ENCODE measurements at regions not wholly inside any gene's neighbourhood (a gene's known extent, or its start where the extent isn't known, plus 50 kb on each side); places are given as distances from the start of the nearest gene placed in this dataset.
"Not testable (repeated sequence)": the region's sequence is repeated elsewhere in the genome, so short reads cannot be mapped to it uniquely, and the experiment has no call there.

DNA sequence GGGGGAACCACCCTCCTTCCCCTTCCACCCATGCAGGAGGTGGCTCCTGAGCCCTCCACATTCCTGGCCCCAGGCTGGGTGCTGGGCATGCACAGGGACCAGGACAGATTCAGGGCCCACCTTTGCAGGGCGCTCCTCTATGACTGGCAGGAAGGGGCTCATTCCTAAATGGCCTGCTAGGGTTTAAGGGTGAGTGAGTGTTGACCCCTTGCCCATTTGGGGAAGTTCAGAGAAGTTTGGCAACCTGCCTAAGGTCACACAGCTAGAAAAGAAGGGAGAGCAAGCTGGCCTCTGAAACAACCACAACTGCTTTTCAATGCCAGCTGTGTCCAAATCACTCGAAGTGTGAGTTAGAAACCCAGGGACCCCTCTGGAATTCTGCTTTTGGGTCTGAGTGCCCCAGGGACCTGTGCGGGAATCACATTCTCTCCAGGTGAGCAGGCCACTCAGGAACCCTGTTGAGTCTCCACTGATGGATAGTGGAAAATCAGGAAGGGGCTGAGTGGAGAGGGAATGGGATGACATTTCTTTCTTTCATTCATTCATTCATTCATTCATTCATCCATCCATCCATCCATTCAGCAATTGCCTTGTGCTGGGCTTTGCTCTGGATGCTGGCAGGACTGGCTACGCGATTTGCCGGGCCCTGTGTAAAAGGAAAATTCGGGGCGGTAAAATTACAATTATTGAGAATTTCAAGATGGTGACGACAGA lies 191.9 kb downstream of the C9orf50 start:
- DNase-seq: no peak

DNA sequence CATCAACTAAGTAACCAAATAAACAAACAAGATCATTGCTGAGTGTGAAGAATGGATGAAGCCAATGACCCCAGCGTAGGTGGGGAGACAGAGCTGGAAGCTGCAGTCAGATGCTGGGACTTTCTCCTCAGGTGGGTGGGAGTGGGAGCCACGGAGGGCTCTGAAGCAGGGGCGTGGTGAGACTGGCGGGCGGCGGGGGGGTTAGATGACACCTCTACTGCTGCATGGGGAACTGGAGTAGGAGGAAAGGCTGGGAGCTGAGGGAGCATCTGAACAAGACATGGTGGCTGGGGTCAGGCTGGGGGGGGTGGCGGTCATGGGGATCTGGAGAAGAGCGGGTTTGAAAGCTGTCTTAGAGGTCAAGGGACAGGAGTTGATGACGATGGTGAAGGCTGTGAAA lies 193.8 kb downstream of the C9orf50 start:
- DNase-seq: no peak

DNA sequence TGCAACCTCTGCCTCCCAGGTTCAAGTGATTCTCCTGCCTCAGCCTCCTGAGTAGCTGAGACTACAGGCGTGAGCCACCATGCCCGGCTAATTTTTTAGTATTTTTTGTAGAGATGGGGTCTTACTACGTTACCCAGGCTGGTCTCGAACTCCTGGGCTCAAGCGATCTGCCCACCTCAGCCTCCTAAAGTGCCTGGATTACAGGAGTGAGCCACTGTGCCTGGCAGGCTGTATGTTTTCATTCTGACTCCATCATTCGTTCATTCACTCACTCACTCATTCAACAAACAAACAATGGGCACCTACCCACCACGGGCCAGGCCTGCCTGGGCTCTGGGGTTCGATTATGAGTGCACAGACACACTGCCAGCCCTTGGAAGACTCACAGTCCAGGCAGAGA lies 197.1 kb downstream of the C9orf50 start:
- DNase-seq: not testable (repeated sequence)

DNA sequence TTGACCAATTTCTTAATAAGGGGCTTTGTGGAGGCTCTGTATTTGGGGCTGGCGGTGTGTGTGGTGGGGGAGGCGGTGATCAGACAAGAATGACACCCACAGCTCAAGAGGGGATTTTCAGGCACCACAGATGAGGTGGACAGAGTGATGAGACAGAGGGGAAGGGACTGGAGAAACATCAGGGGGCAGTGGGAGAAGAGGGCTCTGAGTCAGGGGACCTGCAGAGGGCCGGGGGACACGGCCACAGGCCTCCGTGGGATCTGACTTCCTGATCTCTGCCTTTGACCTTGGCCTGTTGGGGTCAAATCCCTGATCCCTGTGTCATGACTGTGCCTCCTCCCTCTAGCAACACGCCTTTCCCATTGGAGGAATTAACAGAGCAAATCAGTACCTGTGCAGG lies 197.7 kb downstream of the C9orf50 start:
- DNase-seq: no peak

DNA sequence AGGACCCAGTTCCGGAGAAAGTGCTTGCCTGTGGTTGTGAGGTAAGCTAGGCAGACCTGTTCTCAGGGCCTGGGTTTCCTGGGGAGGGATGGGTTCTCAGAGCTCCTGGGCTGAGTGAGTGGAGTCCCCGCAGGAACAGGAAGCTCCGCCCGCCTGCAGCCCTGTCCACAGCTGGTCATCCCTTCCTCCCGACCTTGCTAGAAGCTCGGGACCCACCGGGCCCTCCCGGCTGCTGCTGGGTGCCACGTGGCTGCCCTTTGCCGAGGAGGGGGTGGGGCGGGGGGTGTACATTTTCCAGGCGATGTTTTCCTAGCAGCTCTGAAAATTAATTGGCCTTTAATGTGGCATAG lies 198.1 kb downstream of the C9orf50 start:
- no peak for DNase-seq

DNA sequence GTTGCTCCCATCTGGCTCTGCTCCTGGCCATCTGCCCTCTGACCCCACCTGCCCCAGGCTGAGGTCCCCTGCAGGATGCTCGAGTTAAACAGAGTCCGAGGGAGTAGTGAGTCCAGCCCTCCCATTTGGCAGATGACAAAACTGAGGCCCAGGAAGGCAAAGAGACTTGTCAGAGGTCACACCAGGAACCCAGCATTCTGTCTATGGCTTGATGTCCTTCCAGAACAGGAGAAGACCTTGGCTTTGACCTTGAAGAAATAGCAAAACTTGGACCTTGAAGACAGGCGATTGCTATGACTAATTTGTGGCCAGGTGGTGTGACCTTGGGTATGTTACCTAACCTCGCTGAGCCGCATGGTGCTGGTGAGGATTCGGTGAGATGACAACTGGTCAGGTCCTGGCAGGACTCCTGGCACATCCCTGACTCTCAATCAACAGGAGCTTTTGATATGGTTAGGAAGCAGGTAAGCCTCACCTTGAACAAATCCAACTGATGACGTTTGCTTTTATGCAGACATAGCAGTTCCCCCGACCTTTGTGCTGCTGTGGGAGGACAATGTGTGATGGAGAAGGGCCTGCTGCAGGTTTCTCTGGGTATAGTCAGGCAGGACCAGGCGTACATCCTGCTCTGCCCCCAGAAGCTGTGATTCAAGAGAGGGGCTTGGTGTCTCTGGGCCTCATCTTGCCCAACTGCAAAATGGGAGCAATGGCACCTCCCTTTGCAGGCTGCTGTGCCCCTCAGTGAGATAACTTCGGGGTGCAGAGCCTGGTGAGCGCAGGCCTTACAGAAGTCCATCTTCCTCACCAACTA lies 198.7 kb downstream of the C9orf50 start:
- no peak for DNase-seq

DNA sequence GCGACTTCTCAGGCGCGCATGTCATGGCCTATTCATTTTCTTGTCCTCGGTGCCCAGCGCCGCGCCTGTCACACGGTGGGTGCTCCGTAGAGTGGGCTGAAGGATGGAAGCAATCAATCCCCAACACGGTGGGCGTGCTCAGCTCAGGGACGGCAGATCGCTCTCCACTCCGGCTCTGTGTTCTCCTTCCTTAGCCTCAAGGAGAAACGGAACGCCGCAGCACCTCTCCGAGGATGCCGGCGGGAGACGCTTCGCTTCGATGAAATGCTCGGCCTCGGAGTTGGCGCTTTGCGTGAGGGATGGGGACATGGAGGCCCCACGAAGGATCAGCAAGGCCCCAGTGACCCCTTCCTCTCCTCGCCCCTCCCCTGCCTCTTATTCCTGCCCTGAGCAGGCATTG lies 199.5 kb downstream of the C9orf50 start:
- DNase-seq: no peak

DNA sequence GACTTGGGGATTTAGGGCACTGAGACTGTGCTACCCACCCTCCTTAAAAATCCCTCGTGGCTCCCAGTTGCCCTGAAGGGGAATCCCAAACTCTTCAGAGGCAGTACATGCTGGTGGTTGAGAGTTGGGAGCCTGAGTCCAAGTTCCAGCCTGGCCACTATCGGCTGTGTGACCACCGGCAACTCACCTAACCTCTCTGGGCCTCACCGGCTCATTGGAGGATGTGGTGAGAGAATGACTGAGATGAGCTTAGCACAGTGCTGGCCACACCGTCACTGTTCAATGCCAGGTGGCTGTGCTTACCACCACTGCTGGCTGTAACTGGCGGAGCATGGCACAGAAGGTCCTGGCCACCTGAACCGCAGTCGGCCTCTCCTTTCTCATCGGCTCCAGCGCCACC lies 200.2 kb downstream of the C9orf50 start:
- no peak for DNase-seq

DNA sequence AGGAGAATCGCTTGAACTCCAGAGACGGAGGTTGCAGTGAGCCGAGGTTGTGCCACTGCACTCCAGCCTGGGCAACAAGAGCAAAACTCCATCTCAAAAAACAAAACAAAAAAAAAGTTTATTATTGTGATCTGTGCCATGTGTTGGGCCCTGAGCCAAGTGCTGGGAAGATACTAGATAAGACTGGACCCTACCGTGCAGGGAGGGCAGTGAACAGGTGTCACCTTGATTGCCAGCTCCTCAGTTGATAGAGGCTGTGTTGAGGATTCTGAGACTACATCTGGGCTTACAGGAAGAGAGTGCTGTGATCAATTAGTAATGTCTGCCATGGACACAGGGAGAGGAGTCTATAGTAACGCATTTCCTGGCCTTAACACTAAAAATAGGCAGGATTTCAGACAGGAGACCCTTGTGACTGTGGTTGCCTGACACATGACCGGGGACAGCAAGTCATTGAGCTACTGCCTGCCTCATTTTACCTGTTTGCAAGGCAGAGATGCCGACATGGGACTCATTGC lies 201.5 kb downstream of the C9orf50 start:
- peak; percentile 9 for DNase-seq

DNA sequence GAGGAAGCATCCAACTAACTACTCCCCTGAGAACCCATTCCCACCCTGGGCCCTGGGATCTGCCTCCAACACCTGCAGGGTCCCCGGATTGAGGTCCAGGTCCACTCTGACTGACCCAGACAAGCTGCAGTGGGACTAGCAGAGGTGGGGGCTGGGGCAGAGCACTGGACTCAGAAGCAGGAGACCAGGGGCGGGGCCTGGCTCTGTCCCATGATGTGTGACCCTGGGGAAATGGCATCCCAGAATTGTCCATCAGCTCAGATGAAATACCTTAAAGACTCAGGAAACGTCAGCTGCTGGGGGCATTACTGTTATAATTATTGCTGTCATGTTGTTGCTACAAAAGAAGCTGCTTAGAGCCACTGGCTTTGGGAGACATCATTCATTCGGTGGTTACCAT lies 202.4 kb downstream of the C9orf50 start:
- no peak for DNase-seq

DNA sequence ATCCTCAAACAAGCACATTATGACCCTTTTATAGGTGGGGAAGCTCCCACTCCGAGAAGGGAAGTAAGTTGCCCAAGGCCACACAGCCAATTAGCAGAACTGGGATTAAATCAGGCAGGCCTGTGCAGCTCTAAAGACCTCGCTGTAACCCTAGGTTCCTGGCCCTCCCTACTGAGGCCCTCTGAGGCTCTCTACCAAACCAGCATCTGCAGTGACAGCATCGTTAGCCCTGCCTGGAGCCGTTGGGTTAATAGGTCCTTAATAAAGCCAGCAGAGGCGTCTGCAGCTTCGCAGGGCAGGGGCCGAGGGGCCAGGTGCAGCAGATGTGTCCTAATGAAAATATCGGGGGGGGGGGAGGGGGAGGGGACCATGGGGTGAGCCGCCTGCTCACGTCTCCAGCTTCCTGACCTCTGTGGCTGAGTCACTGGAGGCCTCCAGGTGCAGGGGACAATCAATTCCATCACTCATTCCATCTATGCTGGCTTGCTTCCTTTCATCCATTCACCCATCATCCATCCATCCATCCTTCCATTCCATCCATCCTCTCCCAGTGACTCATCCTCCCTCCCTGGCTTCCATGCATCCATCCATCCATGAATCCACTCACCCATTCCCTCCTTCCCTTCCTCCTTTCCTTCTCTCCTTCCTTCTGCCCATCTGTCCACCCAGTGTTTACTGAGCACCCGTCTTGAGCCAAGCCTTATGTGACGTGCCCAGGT lies 203.9 kb downstream of the C9orf50 start:
- no peak for DNase-seq

DNA sequence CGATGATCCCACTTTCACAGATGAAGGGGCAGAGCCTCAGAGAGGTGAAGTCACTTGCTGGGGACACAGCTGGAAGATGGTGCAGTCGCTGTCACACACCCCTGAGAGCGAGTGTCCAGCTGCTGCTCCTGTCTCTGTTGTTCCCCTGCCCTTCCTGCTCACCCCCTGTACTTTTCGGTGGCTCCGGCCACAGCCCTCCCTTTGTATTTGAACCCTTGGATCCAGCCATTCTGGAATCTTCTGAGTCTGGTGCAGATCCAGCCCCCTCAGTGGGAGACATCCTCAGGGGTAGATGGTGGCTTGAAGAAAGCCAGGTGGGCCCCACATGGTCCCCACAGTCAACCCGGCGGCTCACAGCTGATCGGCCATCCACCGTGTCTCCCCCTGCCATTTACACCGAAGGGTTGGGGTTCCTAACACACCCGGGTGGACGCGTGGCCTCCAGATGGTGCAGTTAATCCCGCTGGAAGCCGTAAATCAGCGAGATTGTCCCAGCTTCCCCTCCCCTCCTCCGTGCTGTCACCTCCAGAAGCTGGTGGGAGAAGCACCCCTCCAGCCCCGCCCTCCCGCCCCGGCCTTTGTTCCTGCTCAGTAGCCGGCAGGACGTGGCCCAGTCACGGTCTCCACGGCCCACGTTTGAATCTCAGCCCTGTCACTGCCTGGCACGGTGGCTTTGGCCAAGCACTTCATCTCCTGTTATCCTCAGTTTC lies 204.8 kb downstream of the C9orf50 start:
- DNase-seq: no peak

DNA sequence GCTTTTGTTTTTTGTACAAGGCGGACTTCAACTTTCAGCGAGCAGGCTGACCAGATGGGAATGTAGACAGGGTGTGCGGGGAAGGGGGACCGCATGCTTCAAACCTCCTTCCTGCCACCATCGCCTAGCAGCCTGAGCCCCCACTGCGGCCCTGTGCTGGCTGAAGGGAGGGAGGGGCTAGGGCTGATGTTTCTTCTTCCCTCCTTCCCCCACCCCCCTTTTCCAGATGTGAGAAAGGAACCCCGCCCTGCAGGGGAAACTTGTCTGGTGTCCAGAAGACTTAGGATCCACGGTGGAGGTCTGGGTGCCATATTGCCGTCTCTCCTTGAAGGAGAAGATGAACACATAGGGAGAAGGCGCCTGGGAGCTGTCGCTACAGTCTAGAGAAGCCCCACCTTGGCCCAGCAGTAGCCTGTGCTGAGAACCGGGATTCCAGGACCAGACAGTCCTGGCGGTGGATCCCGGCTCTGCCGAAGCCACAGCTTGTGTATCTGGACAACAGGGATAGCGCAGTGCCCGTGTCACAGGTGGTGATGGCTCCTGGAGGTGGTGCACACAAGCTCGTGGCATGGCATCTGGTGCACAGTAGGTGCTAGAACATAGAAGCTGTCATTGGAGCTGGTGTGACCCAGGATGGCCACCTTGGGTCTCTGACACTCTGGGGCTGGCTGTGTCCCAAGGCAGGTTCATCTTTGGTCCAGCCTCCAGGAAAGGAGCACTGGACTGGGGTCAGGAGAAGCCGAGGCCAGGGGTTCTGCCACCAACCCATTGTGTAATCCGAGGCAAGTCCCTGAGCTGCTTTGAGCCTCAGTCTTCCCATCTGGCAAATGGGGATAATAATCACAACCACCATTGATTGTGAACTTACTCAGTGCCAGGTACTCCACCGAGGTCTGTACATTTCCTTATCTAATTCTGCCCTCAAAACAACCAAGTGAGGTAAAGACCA lies 205.6 kb downstream of the C9orf50 start:
- DNase-seq: peak; percentile 2

DNA sequence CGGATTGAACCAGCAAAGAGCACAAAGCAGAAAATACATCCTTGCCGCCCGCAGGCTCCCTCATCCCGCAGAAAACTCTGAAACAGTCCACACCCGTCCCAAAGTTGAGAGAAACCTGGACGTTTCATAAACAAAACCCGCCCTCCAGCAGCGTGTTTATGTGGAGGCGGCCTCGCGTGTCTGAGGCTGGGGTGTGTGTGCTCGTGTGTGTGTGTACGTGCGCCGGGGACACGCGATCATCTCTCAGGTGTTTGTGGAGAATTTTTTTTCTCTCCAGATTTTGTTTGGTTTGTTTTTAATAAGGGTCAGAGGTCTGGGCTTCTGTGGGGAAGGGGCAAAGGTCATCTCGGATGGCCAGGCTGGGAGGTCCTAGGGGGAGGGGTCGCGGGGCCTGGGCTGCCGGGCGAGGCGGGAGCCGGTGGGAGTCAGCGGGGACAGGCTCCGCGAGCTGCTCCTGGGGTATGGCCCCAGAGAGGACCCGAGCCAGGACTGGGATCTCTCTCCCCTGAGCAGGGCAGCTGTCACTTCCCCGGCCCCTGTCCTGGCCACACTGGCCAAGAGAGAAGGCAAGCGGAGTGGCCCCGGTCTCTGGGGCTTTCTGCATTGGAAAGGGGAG lies 206.4 kb downstream of the C9orf50 start:
- DNase-seq: peak; percentile 8

DNA sequence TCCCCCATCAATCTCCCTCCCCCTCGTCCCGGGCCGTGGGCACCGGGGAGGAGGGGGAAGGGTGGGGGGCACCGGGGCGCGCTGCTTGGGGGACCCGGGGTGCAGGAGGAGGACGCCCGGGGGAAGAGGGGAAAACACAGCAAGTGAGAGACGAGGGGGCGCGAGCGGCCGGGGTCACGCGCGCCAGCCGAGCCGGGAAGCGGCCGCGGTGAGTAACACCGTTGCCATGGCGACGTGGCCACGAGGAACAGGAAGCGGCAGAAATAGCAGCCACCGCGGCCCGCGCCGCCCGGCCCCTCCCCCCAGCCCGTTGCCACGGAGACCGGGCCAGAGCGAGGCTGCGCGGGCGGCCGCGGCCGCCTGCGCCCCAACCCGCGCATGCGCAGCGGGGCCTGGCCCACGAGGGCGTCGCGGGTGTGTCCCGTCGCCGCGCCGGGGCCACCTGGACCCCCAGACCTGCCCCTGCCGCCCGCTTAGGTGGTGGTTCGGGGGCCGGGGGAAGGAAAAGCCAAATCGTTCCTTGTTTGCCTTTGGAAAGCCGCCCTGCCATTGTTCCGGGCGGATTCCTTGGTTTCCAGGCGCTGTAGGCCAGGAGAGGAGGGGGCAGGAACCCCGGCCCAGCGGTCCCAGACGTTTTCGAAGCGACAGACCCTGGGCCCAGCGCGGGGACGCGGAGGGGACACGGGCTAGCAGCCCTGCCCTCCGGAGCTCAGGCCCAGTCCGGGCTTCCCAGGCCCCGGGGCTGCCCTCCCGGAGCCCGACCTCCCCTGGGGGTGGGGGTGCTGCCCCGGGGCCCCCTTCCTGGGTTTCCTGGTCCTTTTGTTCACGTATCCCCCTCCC lies 207.1 kb downstream of the C9orf50 start:
- DNase-seq: peak; percentile 94

DNA sequence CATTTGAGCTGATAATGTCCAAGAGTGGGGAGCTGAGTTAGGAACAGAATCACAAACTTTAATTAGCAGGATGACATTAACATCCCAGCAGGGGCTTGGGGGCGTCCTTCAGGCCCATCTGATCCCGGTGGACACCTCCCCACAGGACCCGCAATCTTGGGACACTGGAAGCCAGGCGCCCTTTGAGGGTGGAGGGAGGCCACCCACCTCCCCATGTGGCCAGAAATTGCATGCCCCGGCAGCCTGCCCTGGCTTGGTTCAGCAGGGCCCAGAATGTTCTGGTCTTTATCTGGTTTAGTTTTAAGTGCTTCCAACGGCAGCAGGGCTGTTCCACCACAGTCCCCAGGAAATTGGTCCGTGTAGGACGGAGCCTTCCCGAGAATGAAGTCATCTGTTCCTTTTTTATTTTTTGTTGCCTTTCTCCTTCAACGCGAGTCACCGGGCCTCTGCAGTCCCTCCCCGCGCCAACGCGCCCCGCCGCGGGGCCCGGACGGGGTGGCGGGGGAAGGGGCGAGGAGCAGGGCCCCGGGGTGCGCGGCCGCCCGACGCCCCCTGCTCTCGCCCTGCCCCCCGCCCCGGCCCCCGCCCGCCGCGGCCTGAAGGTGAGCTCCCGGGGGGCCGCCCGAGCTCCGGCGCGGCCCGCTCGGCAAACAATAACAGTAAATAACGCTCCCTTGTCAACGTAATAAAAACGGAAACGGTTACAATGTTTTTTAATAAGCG lies 207.9 kb downstream of the C9orf50 start:
- peak; percentile 40 for DNase-seq

DNA sequence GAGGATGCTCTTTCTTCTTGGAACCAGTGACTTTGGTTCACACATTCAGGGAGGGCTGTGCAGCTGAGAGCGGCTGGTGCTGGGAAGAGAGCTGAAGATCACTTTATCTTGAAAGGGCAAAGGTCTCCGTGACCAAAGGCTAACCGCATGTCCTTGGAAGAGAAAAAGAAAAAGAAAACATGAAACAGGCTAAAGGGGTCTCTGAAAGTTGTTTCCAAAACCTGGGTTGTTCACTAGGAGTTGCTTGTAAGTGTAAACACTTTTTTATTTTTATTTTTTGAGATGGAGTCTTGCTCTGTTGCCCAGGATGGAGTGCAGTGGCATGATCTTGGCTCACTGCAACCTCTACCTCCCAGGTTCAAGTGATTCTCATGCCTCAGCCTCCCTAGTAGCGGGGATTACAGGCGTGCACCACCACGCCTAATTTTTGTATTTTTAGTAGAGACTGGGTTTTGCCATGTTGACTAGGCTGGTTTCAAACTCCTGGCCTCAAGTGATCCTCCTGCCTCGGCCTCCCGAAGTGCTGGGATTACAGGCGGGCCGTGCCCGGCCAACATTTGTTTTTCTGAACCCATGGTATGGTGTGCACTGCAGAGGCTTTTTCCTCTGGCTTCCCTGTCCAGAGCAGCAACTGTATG lies 208.6 kb downstream of the C9orf50 start:
- DNase-seq: not testable (repeated sequence)

DNA sequence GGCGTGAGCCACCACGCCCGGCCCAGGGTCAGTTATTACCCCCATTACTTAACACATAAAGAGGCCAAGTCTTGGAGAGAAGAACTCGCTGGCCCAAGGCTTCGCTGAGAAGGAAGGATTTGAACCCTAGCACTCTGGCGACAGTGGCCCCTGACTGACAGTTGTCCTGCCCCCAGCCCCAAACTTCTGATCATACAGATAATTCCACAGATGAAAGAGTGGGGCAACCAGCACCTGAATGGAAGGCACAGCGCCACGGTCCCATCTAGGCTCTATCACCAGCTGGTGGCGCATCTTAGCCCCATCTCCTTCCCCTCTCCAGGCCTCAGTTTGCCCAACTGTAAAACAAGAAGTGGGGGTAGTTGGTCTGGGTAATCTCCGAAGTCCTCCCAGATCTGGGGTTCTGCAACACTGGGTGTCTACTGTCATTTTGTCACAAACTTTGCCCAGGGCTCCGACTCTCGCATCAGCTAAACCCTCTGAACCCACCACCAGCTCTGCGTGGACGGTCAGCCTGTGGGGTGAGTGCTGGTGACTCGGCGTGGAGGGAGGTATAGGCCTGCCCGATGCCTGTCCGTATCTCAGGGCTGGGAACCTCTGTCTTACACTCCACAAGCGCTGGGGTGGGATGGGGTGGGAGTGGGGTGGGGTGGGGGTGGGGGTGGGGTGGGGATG lies 209.3 kb downstream of the C9orf50 start:
- DNase-seq: no peak

DNA sequence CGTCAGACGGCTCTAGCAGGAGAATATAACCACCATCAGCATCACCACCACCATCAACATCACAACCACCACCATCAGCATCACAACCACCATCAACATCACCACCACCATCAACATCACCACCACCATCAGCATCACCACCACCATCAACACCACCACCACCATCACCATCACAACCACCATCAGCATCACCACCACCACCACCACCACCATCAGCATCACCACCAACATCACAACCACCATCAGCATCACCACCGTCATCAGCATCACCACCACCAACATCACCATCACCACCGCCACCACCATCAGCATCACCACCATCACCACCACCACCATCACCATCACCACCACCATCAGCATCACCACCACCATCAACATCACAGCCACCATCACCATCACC lies 210.7 kb downstream of the C9orf50 start:
- no peak for DNase-seq

Measured in hematopoietic multipotent progenitor cell treated with erythropoietin and hydrocortisone succinate and interleukin-3 and kit ligand, for 8 days (in vitro differentiated cells).